ENCODE measurements at regions not wholly inside any gene's neighbourhood (a gene's known extent, or its start where the extent isn't known, plus 50 kb on each side); places are given as distances from the start of the nearest gene placed in this dataset.

- no peak for DNase-seq
These were observed 156.0 kb downstream of the TOMM20 start for GRCh38 chr1:234972411-234973191.

GRCh38 chr1:234971586-234972297 is 156.9 kb downstream of the TOMM20 start:
- no peak for DNase-seq

- peak; percentile 85 for DNase-seq
These were observed 157.7 kb downstream of the TOMM20 start for GRCh38 chr1:234970731-234971476.

- no peak for DNase-seq
These were observed 158.3 kb downstream of the TOMM20 start for GRCh38 chr1:234970401-234970730.

GRCh38 chr1:234969581-234970400 is 158.8 kb downstream of the TOMM20 start:
- DNase-seq = peak; percentile 84

GRCh38 chr1:234969011-234969441 is 159.6 kb downstream of the TOMM20 start:
- DNase-seq = no peak

GRCh38 chr1:234968451-234968850 is 160.2 kb downstream of the TOMM20 start:
- no peak for DNase-seq

GRCh38 chr1:234967121-234967520 is 161.5 kb downstream of the TOMM20 start:
- no peak for DNase-seq

- no peak for DNase-seq
These were observed 163.5 kb downstream of the TOMM20 start for GRCh38 chr1:234965111-234965510.

- DNase-seq = no peak
These were observed 164.5 kb downstream of the TOMM20 start for GRCh38 chr1:234963904-234964702.

- no peak for DNase-seq
These were observed 165.3 kb downstream of the TOMM20 start for GRCh38 chr1:234963180-234963903.

- peak; percentile 75 for DNase-seq
These were observed 166.2 kb downstream of the TOMM20 start for GRCh38 chr1:234962340-234962989.

- no peak for DNase-seq
These were observed 166.9 kb downstream of the TOMM20 start for GRCh38 chr1:234961456-234962339.

GRCh38 chr1:234960722-234961455 is 167.7 kb downstream of the TOMM20 start:
- no peak for DNase-seq

- no peak for DNase-seq
These were observed 169.7 kb downstream of the TOMM20 start for GRCh38 chr1:234958706-234959657.

GRCh38 chr1:234958066-234958705 is 170.5 kb downstream of the TOMM20 start:
- DNase-seq = no peak

Data from hindlimb muscle (tissue), 1 donor.